SK-N-SH treated with all-trans-retinoic acid at 6 μM for 48 hours (cell line): ENCODE measurements at regions not wholly inside any gene's neighbourhood (a gene's known extent, or its start where the extent isn't known, plus 50 kb on each side); places are given as distances from the start of the nearest gene placed in this dataset.

Source experiments
- ATAC-seq: fragments of 200-7000 bp; cut with Tn5 transposase; 3 replicates; pipeline ENCODE4 v1.9.1; 2020; ENCODE audit warnings: mild to moderate bottlenecking, moderate library complexity
- ARNTL ChIP-seq: fragments of 450-650 bp; formaldehyde crosslinking; IDR thresholded peaks from 2 replicates; pipeline ENCODE4 v1.5.0; 2020; ENCODE audit warnings: low read depth, mild to moderate bottlenecking, moderate library complexity, borderline replicate concordance
- BACH2 ChIP-seq: fragments of 250-450 bp; sonication (Bioruptor Pico); IDR thresholded peaks from 2 replicates; pipeline ENCODE4 v1.9.0; 2021; ENCODE audit warnings: mild to moderate bottlenecking, borderline replicate concordance
- CREB5 ChIP-seq: fragments of 250-450 bp; sonication (Bioruptor Pico); IDR thresholded peaks from 2 replicates; pipeline ENCODE4 v1.5.1; 2020; ENCODE audit warnings: low read depth, mild to moderate bottlenecking, moderate library complexity
- CSDC2 ChIP-seq: fragments of 250-450 bp; sonication (Bioruptor Pico); IDR thresholded peaks from 2 replicates; pipeline ENCODE4 v1.5.0; 2020; ENCODE audit warnings: mild to moderate bottlenecking, moderate library complexity
- CSRNP3 ChIP-seq: fragments of 250-450 bp; sonication (Bioruptor Pico); IDR thresholded peaks from 2 replicates; pipeline ENCODE4 v1.5.1; 2021; ENCODE audit warnings: mild to moderate bottlenecking, moderate library complexity
- ESRRG ChIP-seq: fragments of 250-450 bp; sonication (Bioruptor Pico); IDR thresholded peaks from 2 replicates; pipeline ENCODE4 v1.6.1; 2021; ENCODE audit warnings: mild to moderate bottlenecking
- GLIS3 ChIP-seq: fragments of 250-450 bp; sonication (Bioruptor Pico); IDR thresholded peaks from 2 replicates; pipeline ENCODE4 v1.5.0; 2020; ENCODE audit warnings: mild to moderate bottlenecking, moderate library complexity
- ISL1 ChIP-seq: fragments of 250-450 bp; sonication (Bioruptor Pico); IDR thresholded peaks from 2 replicates; pipeline ENCODE4 v2.1.2; 2022; ENCODE audit warnings: mild to moderate bottlenecking, moderate library complexity
- OSR1 ChIP-seq: fragments of 250-450 bp; sonication (Bioruptor Pico); IDR thresholded peaks from 2 replicates; pipeline ENCODE4 v1.8.0; 2022; ENCODE audit warnings: moderate library complexity, mild to moderate bottlenecking, inconsistent platforms
- SNAI2 ChIP-seq: fragments of 250-450 bp; sonication (Bioruptor Pico); IDR thresholded peaks from 2 replicates; pipeline ENCODE4 v1.5.0; 2020; ENCODE audit warnings: mild to moderate bottlenecking, moderate library complexity
- TCF4 ChIP-seq: fragments of 250-450 bp; sonication (Bioruptor Pico); IDR thresholded peaks from 2 replicates; pipeline ENCODE4 v1.8.0; 2021; ENCODE audit warnings: mild to moderate bottlenecking, moderate library complexity, borderline replicate concordance
- TSHZ2 ChIP-seq: fragments of 250-450 bp; sonication (Bioruptor Pico); IDR thresholded peaks from 2 replicates; pipeline ENCODE4 v1.5.0; 2020; ENCODE audit warnings: mild to moderate bottlenecking, moderate library complexity
- ZC3H10 ChIP-seq: fragments of 250-450 bp; sonication (Bioruptor Pico); IDR thresholded peaks from 2 replicates; pipeline ENCODE4 v1.5.1; 2021; ENCODE audit warnings: mild to moderate bottlenecking, moderate library complexity
- ZFP30 ChIP-seq: fragments of 450-650 bp; formaldehyde crosslinking; IDR thresholded peaks from 2 replicates; pipeline ENCODE4 v1.5.0; 2022; ENCODE audit warnings: mild to moderate bottlenecking, moderate library complexity
- ZNF565 ChIP-seq: fragments of 450-650 bp; formaldehyde crosslinking; conservative IDR thresholded peaks from 2 replicates; pipeline ENCODE4 v1.5.0; 2020; ENCODE audit warnings: low read depth, mild to moderate bottlenecking, moderate library complexity
- ZNF70 ChIP-seq: fragments of 450-650 bp; formaldehyde crosslinking; IDR thresholded peaks from 2 replicates; pipeline ENCODE4 v1.5.0; 2020; ENCODE audit warnings: mild to moderate bottlenecking, moderate library complexity
- ZNF8 ChIP-seq: fragments of 450-650 bp; formaldehyde crosslinking; IDR thresholded peaks from 2 replicates; pipeline ENCODE4 v1.5.0; 2020; ENCODE audit warnings: mild to moderate bottlenecking, moderate library complexity

GRCh38 chr1:31509124-31510072 is 66.9 kb upstream of the TINAGL1 start:
- no peak for ATAC-seq
- no peak for TF ChIP-seq ARNTL
- TF ChIP-seq ZNF70 (CRISPR knock-in tag): no peak
- no peak for TF ChIP-seq ZNF565 (CRISPR knock-in tag)
- TF ChIP-seq CSDC2 (CRISPR knock-in tag): no peak
- TF ChIP-seq ISL1: no peak

GRCh38 chr1:31510304-31510703 is 66.0 kb upstream of the TINAGL1 start:
- ATAC-seq: no peak
- TF ChIP-seq CSDC2 (CRISPR knock-in tag) (no peak), ZNF70 (CRISPR knock-in tag) (no peak)

GRCh38 chr1:31510853-31511789 is 65.2 kb upstream of the TINAGL1 start:
- ATAC-seq: no peak

GRCh38 chr1:31511848-31512615 is 64.3 kb upstream of the TINAGL1 start:
- ATAC-seq: no peak
- no peak for TF ChIP-seq CREB5 (CRISPR knock-in tag)
- no peak for TF ChIP-seq BACH2
- no peak for TF ChIP-seq ESRRG (CRISPR knock-in tag)
- no peak for TF ChIP-seq ZNF565 (CRISPR knock-in tag)
- TF ChIP-seq ZNF8 (CRISPR knock-in tag): no peak
- TF ChIP-seq, all 23 proteins: peak for 0

More at GRCh38 chr1:31510853-31511789, 65.2 kb upstream of the TINAGL1 start:
- TF ChIP-seq ZNF8 (CRISPR knock-in tag): no peak
- no peak for TF ChIP-seq TSHZ2 (CRISPR knock-in tag)
- TF ChIP-seq BACH2: no peak
- TF ChIP-seq ZC3H10 (CRISPR knock-in tag): no peak
- TF ChIP-seq, all 23 proteins: peak for 0

GRCh38 chr1:31514117-31514516 is 62.2 kb upstream of the TINAGL1 start:
- no peak for ATAC-seq
- TF ChIP-seq OSR1 (CRISPR knock-in tag): no peak

GRCh38 chr1:31515056-31515775 is 61.1 kb upstream of the TINAGL1 start:
- ATAC-seq: no peak
- no peak for TF ChIP-seq ISL1
- TF ChIP-seq ZFP30 (CRISPR knock-in tag): no peak
- no peak for TF ChIP-seq ZNF70 (CRISPR knock-in tag)
- TF ChIP-seq ARNTL: no peak
- TF ChIP-seq TSHZ2 (CRISPR knock-in tag): no peak
- TF ChIP-seq SNAI2 (CRISPR knock-in tag): no peak
- no peak for TF ChIP-seq GLIS3 (CRISPR knock-in tag)
- no peak for TF ChIP-seq ZC3H10 (CRISPR knock-in tag)
- TF ChIP-seq BACH2: no peak
- TF ChIP-seq TCF4 (CRISPR knock-in tag): no peak
- no peak for TF ChIP-seq ZNF8 (CRISPR knock-in tag)
- TF ChIP-seq CSRNP3 (CRISPR knock-in tag): no peak
- no peak for TF ChIP-seq OSR1 (CRISPR knock-in tag)
